Spleen (tissue), 7 donors: ENCODE measurements at regions not wholly inside any gene's neighbourhood (a gene's known extent, or its start where the extent isn't known, plus 50 kb on each side); places are given as distances from the start of the nearest gene placed in this dataset.

Experiments used
- CTCF ChIP-seq, 11 experiments: fragments of 200-600 bp in 7 of 11; fragments of 450-650 bp in 4 of 11; sonication (generic) in 4 of 11; IDR thresholded peaks in 8 of 11; conservative IDR thresholded peaks in 3 of 11; 1 replicate in 7 of 11; 2 replicates in 4 of 11; pipeline versions ENCODE4 v1.4.0 to v1.8.0; 2016 to 2021; ENCODE audit warnings: antibody characterized with exemption in 11 of 11, inconsistent platforms in 4 of 11, mild to moderate bottlenecking in 1 of 11
- POLR2A ChIP-seq, 3 donors: fragments of 450-650 bp; IDR thresholded peaks; one replicate each; pipeline ENCODE4 v1.5.1; 2017; ENCODE audit warnings: antibody characterized with exemption in 3 of 3, mild to moderate bottlenecking in 1 of 3
- POLR2AphosphoS5 ChIP-seq, 3 donors: sonication (generic); formaldehyde crosslinking; IDR thresholded peaks; one replicate each; pipeline ENCODE4 v1.5.1; 2017; ENCODE audit warnings: antibody characterized with exemption in 3 of 3
- donor health status: DM: no; HTN: no; CAD: no; lungs with moderate emphysema.
- donor health status: DM: no; HTN: no; CAD: no.
- donor health status: DM: no; HTN: no; CAD: no.

GRCh38 chr11:24142062-24142461 is 354.8 kb upstream of the LUZP2 start:
- TF ChIP-seq CTCF (IDR thresholded peaks at IDR 0.05 in 8 of 11, conservative IDR thresholded peaks at IDR 0.05 in 3 of 11) = no peak
- no peak for TF ChIP-seq POLR2A (IDR thresholded peaks at IDR 0.05)
- no peak for TF ChIP-seq POLR2AphosphoS5 (IDR thresholded peaks at IDR 0.05)
